ENCODE measurements at regions not wholly inside any gene's neighbourhood (a gene's known extent, or its start where the extent isn't known, plus 50 kb on each side); places are given as distances from the start of the nearest gene placed in this dataset.

GRCh38 chr1:106699433-106699832 is 357.0 kb upstream of the PRMT6 start:
- Histone ChIP-seq H3K36me3 (no peaks in the 10 kb centered on the region), H3K4me3 (no peak overlapping the region), H3K27ac (no peak overlapping the region), H3K27me3 (replicated peaks in 1 of 7) (no peaks in the 10 kb centered on the region), H3K9me3 (no peaks in the 10 kb centered on the region), H3K4me1 (no peaks in the 10 kb centered on the region)
- DNase-seq, result no peak
- no peak for TF ChIP-seq POLR2A (IDR thresholded peaks at IDR 0.05)
- no peak for TF ChIP-seq POLR2AphosphoS5 (IDR thresholded peaks at IDR 0.05)
- no peak for TF ChIP-seq CTCF (IDR thresholded peaks at IDR 0.05 in 8 of 11, conservative IDR thresholded peaks at IDR 0.05 in 3 of 11)
- intact Hi-C loops (cut with DNase I; ENCODE audit: low total_unique reads), result no loop called here

GRCh38 chr1:106700211-106700610 is 356.3 kb upstream of the PRMT6 start:
- Histone ChIP-seq H3K4me1 (no peaks in the 10 kb centered on the region), H3K9me3 (no peaks in the 10 kb centered on the region), H3K27me3 (replicated peaks in 1 of 7) (no peaks in the 10 kb centered on the region), H3K27ac (no peak overlapping the region), H3K4me3 (no peak overlapping the region), H3K36me3 (no peaks in the 10 kb centered on the region)
- TF ChIP-seq POLR2A (IDR thresholded peaks at IDR 0.05), result no peak
- TF ChIP-seq POLR2AphosphoS5 (IDR thresholded peaks at IDR 0.05), result no peak
- TF ChIP-seq CTCF (IDR thresholded peaks at IDR 0.05 in 8 of 11, conservative IDR thresholded peaks at IDR 0.05 in 3 of 11), result no peak
- no peak for DNase-seq
- intact Hi-C loops (cut with DNase I; ENCODE audit: low total_unique reads), result no loop called here

DNA sequence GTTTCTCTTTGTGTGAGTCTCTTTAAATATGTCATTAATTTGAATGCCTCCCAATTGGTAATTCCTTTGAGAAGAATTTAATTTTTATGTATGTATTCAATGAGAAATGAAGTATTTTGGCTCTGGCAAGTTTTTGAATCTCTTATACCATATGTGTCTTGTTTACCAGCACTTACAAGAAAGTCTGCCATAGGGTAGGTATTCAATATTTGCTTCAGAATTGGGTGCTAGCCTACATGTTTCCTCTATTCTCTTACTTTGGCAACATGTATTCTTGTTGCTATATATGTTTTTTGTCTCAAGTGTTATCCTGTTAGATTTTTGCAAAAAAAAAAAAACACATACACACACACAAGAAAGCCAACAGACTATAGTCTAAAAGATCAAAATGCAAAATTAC is 350.5 kb upstream of the PRMT6 start:
- H3K4me3 ChIP-seq, result no peak overlapping the region
- H3K27me3 ChIP-seq (replicated peaks in 1 of 7), result no peaks in the 10 kb centered on the region
- DNase-seq, result no peak
- H3K4me1 ChIP-seq, result no peaks in the 10 kb centered on the region
- H3K9me3 ChIP-seq, result peaks cover 0 to 6% (median 0%) of the 10 kb centered on the region in 8 donors
- intact Hi-C loops (cut with DNase I; ENCODE audit: low total_unique reads), result no loop called here
- no peak overlapping the region for H3K27ac ChIP-seq
- TF ChIP-seq POLR2AphosphoS5 (IDR thresholded peaks at IDR 0.05), result no peak
- TF ChIP-seq POLR2A (IDR thresholded peaks at IDR 0.05), result no peak
- no peak for TF ChIP-seq CTCF (IDR thresholded peaks at IDR 0.05 in 8 of 11, conservative IDR thresholded peaks at IDR 0.05 in 3 of 11)
- H3K36me3 ChIP-seq, result no peaks in the 10 kb centered on the region

DNA sequence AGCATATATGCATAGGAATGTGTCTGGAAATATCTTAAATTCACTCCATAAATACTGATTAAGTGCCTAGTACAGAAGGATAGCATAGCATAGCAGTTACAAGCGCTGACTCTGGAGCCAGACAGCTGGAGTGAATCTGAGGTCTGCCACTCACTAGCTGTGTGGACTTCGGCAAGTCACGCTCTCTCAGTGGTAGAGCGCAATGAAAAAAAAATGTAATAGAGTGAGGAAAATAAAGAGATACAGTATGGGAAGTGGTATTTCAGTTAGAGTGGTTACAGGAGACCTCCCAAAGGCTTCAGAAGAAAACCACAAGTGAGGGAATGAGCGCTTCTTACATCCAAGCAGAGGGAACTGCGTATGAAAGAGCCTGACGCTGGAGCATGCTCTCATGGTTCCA is 338.9 kb upstream of the PRMT6 start:
- TF ChIP-seq POLR2A (IDR thresholded peaks at IDR 0.05) (no peak), POLR2AphosphoS5 (IDR thresholded peaks at IDR 0.05) (no peak), CTCF (IDR thresholded peaks at IDR 0.05 in 8 of 11, conservative IDR thresholded peaks at IDR 0.05 in 3 of 11) (no peak)
- intact Hi-C loops (cut with DNase I; ENCODE audit: low total_unique reads), result no loop called here
- 77 to 83% (median 78%) methylated on average over 7 of the region's 7 CpGs for WGBS, 5 donors

More for the DNA sequence above, 338.9 kb upstream of the PRMT6 start:
- no peaks in the 10 kb centered on the region for H3K4me1 ChIP-seq
- no peaks in the 10 kb centered on the region for H3K36me3 ChIP-seq
- H3K4me3 ChIP-seq, result no peak overlapping the region
- DNase-seq, result no peak
- H3K27me3 ChIP-seq (replicated peaks in 1 of 7), result no peaks in the 10 kb centered on the region
- H3K27ac ChIP-seq, result no peak overlapping the region
- H3K9me3 ChIP-seq, result peaks cover 0 to 13% (median 2%) of the 10 kb centered on the region in 8 donors
